Breast epithelium (tissue), 4 donors: ENCODE measurements at regions not wholly inside any gene's neighbourhood (a gene's known extent, or its start where the extent isn't known, plus 50 kb on each side); places are given as distances from the start of the nearest gene placed in this dataset.

Source experiments
- DNase-seq, 2 donors: peaks; one replicate each; pipeline ENCODE4 v3.0.0-alpha.2; 2019; ENCODE audit warnings: low spot score in 2 of 2
- H3K27ac ChIP-seq, 2 donors: fragments of 200-600 bp; sonication (generic) in 1 of 2; one replicate each; pipeline ENCODE4 v1.5.1; 2016 to 2019; ENCODE audit warnings: mild to moderate bottlenecking in 1 of 2
- H3K27me3 ChIP-seq, 2 donors: fragments of 200-600 bp; sonication (generic) in 1 of 2; one replicate each; pipeline versions ENCODE4 v1.5.1 to v1.6.0; 2017 to 2019; ENCODE audit warnings: control low read depth in 1 of 2, mild to moderate bottlenecking in 1 of 2
- H3K36me3 ChIP-seq: fragments of 200-600 bp; one replicate; pipeline ENCODE4 v1.5.1; 2019
- H3K4me1 ChIP-seq, 2 donors: fragments of 200-600 bp; sonication (generic); one replicate each; pipeline ENCODE4 v1.5.1; 2016 to 2019; ENCODE audit warnings: control low read depth in 1 of 2
- H3K4me3 ChIP-seq, 3 donors: fragments of 200-600 bp; sonication (generic); 1 replicate in 2 of 3; 2 replicates in 1 of 3; pipeline ENCODE4 v1.5.1; 2016 to 2019; ENCODE audit warnings: mild to moderate bottlenecking in 3 of 3, moderate library complexity in 2 of 3
- H3K9me3 ChIP-seq, 2 donors: fragments of 200-600 bp; sonication (generic) in 1 of 2; one replicate each; pipeline ENCODE4 v1.5.1; 2016 to 2019; ENCODE audit warnings: control low read depth in 1 of 2
- CTCF ChIP-seq, 3 donors: fragments of 450-650 bp; IDR thresholded peaks; one replicate each; pipeline ENCODE4 v1.5.1; 2016 to 2017; ENCODE audit warnings: antibody characterized with exemption in 3 of 3, mild to moderate bottlenecking in 3 of 3, moderate library complexity in 3 of 3
- POLR2A ChIP-seq: fragments of 450-650 bp; IDR thresholded peaks from one replicate; pipeline ENCODE4 v1.6.1; 2016; ENCODE audit warnings: antibody characterized with exemption, mild to moderate bottlenecking, moderate library complexity
- POLR2AphosphoS5 ChIP-seq, 3 donors: sonication (generic); formaldehyde crosslinking; IDR thresholded peaks; one replicate each; pipeline ENCODE4 v1.6.1; 2017; ENCODE audit warnings: antibody characterized with exemption in 3 of 3
- intact Hi-C: fragments of 100-400 bp; cut with DNase I; formaldehyde crosslinking; loops from one replicate; pipeline ENCODE4 v1.15.1; 2023; ENCODE audit warnings: low total_unique reads

- H3K27me3 ChIP-seq = no peaks in the 10 kb centered on the region
- H3K4me3 ChIP-seq = no peak overlapping the region
- no peak for DNase-seq
- intact Hi-C loops = no loop called here
- H3K27ac ChIP-seq = no peak overlapping the region
- H3K9me3 ChIP-seq = no peaks in the 10 kb centered on the region
- H3K4me1 ChIP-seq = no peaks in the 10 kb centered on the region
- no peaks in the 10 kb centered on the region for H3K36me3 ChIP-seq
- TF ChIP-seq CTCF (IDR thresholded peaks at IDR 0.05) (no peak), POLR2A (no peak), POLR2AphosphoS5 (IDR thresholded peaks at IDR 0.05) (no peak)
These were observed 279.6 kb upstream of the ID2 start for GRCh38 chr2:8402222-8402621.

GRCh38 chr2:8403876-8404275 lies 278.0 kb upstream of the ID2 start:
- no peaks in the 10 kb centered on the region for H3K36me3 ChIP-seq
- H3K9me3 ChIP-seq = no peaks in the 10 kb centered on the region
- no peaks in the 10 kb centered on the region for H3K27me3 ChIP-seq
- no peak overlapping the region for H3K4me3 ChIP-seq
- no peak overlapping the region for H3K27ac ChIP-seq
- intact Hi-C loops = no loop called here
- no peak for DNase-seq
- TF ChIP-seq POLR2A (no peak), POLR2AphosphoS5 (IDR thresholded peaks at IDR 0.05) (no peak), CTCF (IDR thresholded peaks at IDR 0.05) (no peak)
- H3K4me1 ChIP-seq = no peaks in the 10 kb centered on the region

GRCh38 chr2:8405334-8405733 lies 276.5 kb upstream of the ID2 start:
- no peak for DNase-seq
- Histone ChIP-seq H3K4me1 (no peaks in the 10 kb centered on the region), H3K36me3 (no peaks in the 10 kb centered on the region), H3K4me3 (no peak overlapping the region), H3K27me3 (no peaks in the 10 kb centered on the region), H3K9me3 (no peaks in the 10 kb centered on the region), H3K27ac (no peak overlapping the region)
- intact Hi-C loops = no loop called here
- TF ChIP-seq POLR2A = no peak
- TF ChIP-seq CTCF (IDR thresholded peaks at IDR 0.05) = no peak
- no peak for TF ChIP-seq POLR2AphosphoS5 (IDR thresholded peaks at IDR 0.05)

GRCh38 chr2:8406271-8406670 lies 275.6 kb upstream of the ID2 start:
- DNase-seq = no peak
- Histone ChIP-seq H3K27me3 (no peaks in the 10 kb centered on the region), H3K36me3 (no peaks in the 10 kb centered on the region), H3K4me1 (no peaks in the 10 kb centered on the region), H3K4me3 (no peak overlapping the region), H3K27ac (no peak overlapping the region), H3K9me3 (no peaks in the 10 kb centered on the region)
- TF ChIP-seq POLR2A = no peak
- TF ChIP-seq POLR2AphosphoS5 (IDR thresholded peaks at IDR 0.05) = no peak
- TF ChIP-seq CTCF (IDR thresholded peaks at IDR 0.05) = no peak
- intact Hi-C loops = no loop called here

GRCh38 chr2:8407332-8407731 lies 274.5 kb upstream of the ID2 start:
- no peak for DNase-seq
- no peaks in the 10 kb centered on the region for H3K9me3 ChIP-seq
- no peak for TF ChIP-seq POLR2AphosphoS5 (IDR thresholded peaks at IDR 0.05)
- no peak for TF ChIP-seq CTCF (IDR thresholded peaks at IDR 0.05)
- TF ChIP-seq POLR2A = no peak

More at GRCh38 chr2:8407332-8407731, 274.5 kb upstream of the ID2 start:
- Histone ChIP-seq H3K36me3 (no peaks in the 10 kb centered on the region), H3K27ac (no peak overlapping the region), H3K4me1 (peaks cover 0 to 2% of the 10 kb centered on the region in 2 donors), H3K4me3 (no peak overlapping the region), H3K27me3 (no peaks in the 10 kb centered on the region)
- intact Hi-C loops = no loop called here
